Stomach (tissue), 8 donors: ENCODE measurements at regions not wholly inside any gene's neighbourhood (a gene's known extent, or its start where the extent isn't known, plus 50 kb on each side); places are given as distances from the start of the nearest gene placed in this dataset.
"Not testable (repeated sequence)": the region's sequence is repeated elsewhere in the genome, so short reads cannot be mapped to it uniquely, and the experiment has no call there.

ENCODE experiments used
- DNase-seq, 2 donors: peaks; one replicate each; pipeline versions ENCODE4 v3.0.0 to v3.0.0-alpha.2; 2013 to 2019
- H3K27ac ChIP-seq, 5 donors: fragments of 200-600 bp in 4 of 5; sonication (generic) in 4 of 5; one replicate each; pipeline ENCODE4 v1.5.1; 2013 to 2019; ENCODE audit warnings: mild to moderate bottlenecking in 1 of 5, moderate library complexity in 1 of 5
- H3K27me3 ChIP-seq, 3 donors: fragments of 200-600 bp; sonication (generic); one replicate each; pipeline ENCODE4 v1.5.1; 2017 to 2019; ENCODE audit warnings: mixed run types in 1 of 3
- H3K36me3 ChIP-seq, 4 donors: fragments of 200-600 bp; sonication (generic); 1 replicate in 3 of 4; 2 replicates in 1 of 4; pipeline ENCODE4 v1.5.1; 2016 to 2019
- H3K4me1 ChIP-seq, 4 donors: fragments of 200-600 bp; sonication (generic); one replicate each; pipeline ENCODE4 v1.5.1; 2016 to 2019
- H3K4me3 ChIP-seq, 4 donors: fragments of 200-600 bp; sonication (generic) in 3 of 4; one replicate each; pipeline ENCODE4 v1.5.1; 2016 to 2019; ENCODE audit warnings: mild to moderate bottlenecking in 1 of 4
- H3K9me3 ChIP-seq, 4 donors: fragments of 200-600 bp; sonication (generic); one replicate each; pipeline ENCODE4 v1.5.1; 2016 to 2019
- EP300 ChIP-seq: sonication (generic); formaldehyde crosslinking; IDR thresholded peaks from one replicate; pipeline ENCODE4 v1.6.1; 2017; ENCODE audit warnings: antibody characterized with exemption
- POLR2A ChIP-seq, 4 donors: fragments of 450-650 bp; IDR thresholded peaks; one replicate each; pipeline ENCODE4 v1.6.1; 2016; ENCODE audit warnings: antibody characterized with exemption in 4 of 4, control low read depth in 2 of 4, mild to moderate bottlenecking in 1 of 4, moderate library complexity in 1 of 4
- POLR2AphosphoS5 ChIP-seq, 3 donors: sonication (generic); formaldehyde crosslinking; IDR thresholded peaks; one replicate each; pipeline ENCODE4 v1.6.1; 2016; ENCODE audit warnings: antibody characterized with exemption in 3 of 3
- WGBS, 5 donors: extraction: QIAGEN DNeasy Blood & Tissue Kit in 3 of 5; methylation state at CpG; one replicate each; pipeline versions ENCODE4 v1.1.5 to v1.1.7; 2013 to 2018; 5-methylcytosine and 5-hydroxymethylcytosine counted together
- intact Hi-C: fragments of 100-400 bp; cut with DNase I; formaldehyde crosslinking; loops from one replicate; pipeline ENCODE4 v1.15.1; 2023; ENCODE audit warnings: low total_unique reads
- TF ChIP-seq, protein P1 (sequence below), 7 experiments: fragments of 450-650 bp in 4 of 7; fragments of 200-600 bp in 3 of 7; sonication (generic) in 3 of 7; IDR thresholded peaks; one replicate each; pipeline ENCODE4 v1.5.1; 2016 to 2019; ENCODE audit warnings: antibody characterized with exemption in 7 of 7, control low read depth in 2 of 7, mild to moderate bottlenecking in 1 of 7
- donor health status: healthy with polysubstance abuse.
- donor health status: Bipolar disorder and iron deficiency.
- donor health status: healthy.

- Histone ChIP-seq H3K27ac (no peak overlapping the region), H3K36me3 (no peaks in the 10 kb centered on the region), H3K27me3 (no peaks in the 10 kb centered on the region), H3K9me3 (no peaks in the 10 kb centered on the region), H3K4me1 (no peaks in the 10 kb centered on the region), H3K4me3 (no peak overlapping the region)
- 39 to 63% (median 60%) methylated on average over 2 of the region's 2 CpGs for WGBS, 5 donors
- intact Hi-C loops, result no loop called here
- TF ChIP-seq POLR2AphosphoS5 (IDR thresholded peaks at IDR 0.05) (no peak), EP300 (no peak), POLR2A (IDR thresholded peaks at IDR 0.05) (no peak)
- TF ChIP-seq, protein P1, sequence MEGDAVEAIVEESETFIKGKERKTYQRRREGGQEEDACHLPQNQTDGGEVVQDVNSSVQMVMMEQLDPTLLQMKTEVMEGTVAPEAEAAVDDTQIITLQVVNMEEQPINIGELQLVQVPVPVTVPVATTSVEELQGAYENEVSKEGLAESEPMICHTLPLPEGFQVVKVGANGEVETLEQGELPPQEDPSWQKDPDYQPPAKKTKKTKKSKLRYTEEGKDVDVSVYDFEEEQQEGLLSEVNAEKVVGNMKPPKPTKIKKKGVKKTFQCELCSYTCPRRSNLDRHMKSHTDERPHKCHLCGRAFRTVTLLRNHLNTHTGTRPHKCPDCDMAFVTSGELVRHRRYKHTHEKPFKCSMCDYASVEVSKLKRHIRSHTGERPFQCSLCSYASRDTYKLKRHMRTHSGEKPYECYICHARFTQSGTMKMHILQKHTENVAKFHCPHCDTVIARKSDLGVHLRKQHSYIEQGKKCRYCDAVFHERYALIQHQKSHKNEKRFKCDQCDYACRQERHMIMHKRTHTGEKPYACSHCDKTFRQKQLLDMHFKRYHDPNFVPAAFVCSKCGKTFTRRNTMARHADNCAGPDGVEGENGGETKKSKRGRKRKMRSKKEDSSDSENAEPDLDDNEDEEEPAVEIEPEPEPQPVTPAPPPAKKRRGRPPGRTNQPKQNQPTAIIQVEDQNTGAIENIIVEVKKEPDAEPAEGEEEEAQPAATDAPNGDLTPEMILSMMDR (IDR thresholded peaks at IDR 0.05), result no peak
- DNase-seq, result no peak
These were observed 60.4 kb upstream of the KCNAB1 start for GRCh38 chr3:156059950-156060501.

DNA sequence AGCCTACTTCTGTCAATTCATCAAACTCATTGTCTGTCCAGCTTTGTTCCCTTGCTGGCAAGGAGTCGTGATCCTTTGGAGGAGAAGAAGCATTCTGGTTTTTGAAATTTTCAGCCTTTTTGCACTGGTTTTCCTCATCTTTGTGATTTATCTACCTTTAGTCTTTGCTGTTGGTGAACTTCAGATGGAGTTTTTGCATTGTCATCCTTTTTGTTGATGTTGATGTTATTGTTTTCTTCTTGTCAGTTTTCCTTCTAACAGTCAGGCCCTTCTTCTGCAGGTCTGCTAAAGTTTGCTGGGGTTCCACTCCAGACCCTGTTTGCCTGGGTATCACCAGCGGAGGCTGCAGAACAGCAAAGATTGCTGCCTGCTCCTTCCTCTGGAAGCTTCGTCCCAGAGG, 52.2 kb upstream of the KCNAB1 start:
- H3K27ac ChIP-seq, H3K4me3 ChIP-seq, H3K4me1 ChIP-seq, intact Hi-C loops, H3K27me3 ChIP-seq, H3K36me3 ChIP-seq, H3K9me3 ChIP-seq, DNase-seq: not testable (repeated sequence)
- 82 to 97% (median 93%) methylated on average over 2 to 3 of the region's 3 CpGs for WGBS, 5 donors

- Histone ChIP-seq H3K4me1 (no peaks in the 10 kb centered on the region), H3K27ac (no peak overlapping the region), H3K4me3 (no peak overlapping the region), H3K36me3 (no peaks in the 10 kb centered on the region), H3K9me3 (no peaks in the 10 kb centered on the region), H3K27me3 (peaks cover 0 to 7% (median 0%) of the 10 kb centered on the region in 3 donors)
- TF ChIP-seq POLR2A (IDR thresholded peaks at IDR 0.05), result no peak
- TF ChIP-seq POLR2AphosphoS5 (IDR thresholded peaks at IDR 0.05), result no peak
- TF ChIP-seq EP300, result no peak
- TF ChIP-seq, protein P1 (IDR thresholded peaks at IDR 0.05), result no peak
- DNase-seq, result no peak
- 92 to 97% (median 96%) methylated on average over 2 of the region's 2 CpGs for WGBS, 5 donors
- intact Hi-C loops, result no loop called here
These were observed 50.4 kb upstream of the KCNAB1 start for GRCh38 chr3:156070028-156070427.
